ENCODE measurements at regions not wholly inside any gene's neighbourhood (a gene's known extent, or its start where the extent isn't known, plus 50 kb on each side); places are given as distances from the start of the nearest gene placed in this dataset.

- POLR2A ChIA-PET = no interaction called here
- TF ChIP-seq ZSCAN4 (tag by site-specific recombination; IDR thresholded peaks at IDR 0.05) (peak; percentile 61), ZBTB44 (tag by site-specific recombination; IDR thresholded peaks at IDR 0.05) (no peak)
- no peak overlapping the region for H3K27ac ChIP-seq (ENCODE audit: extremely low read depth, low read depth, low read length)
- H3K36me3 ChIP-seq (ENCODE audit: control insufficient read depth in 2 of 2, insufficient read depth in 1 of 2, low read length in 2 of 2) = no peaks in the 10 kb centered on the region
- H3K4me1 ChIP-seq (ENCODE audit: control insufficient read depth, insufficient read depth, low read length) = no peaks in the 10 kb centered on the region
- no peak overlapping the region for H3K4me3 ChIP-seq (ENCODE audit: low read depth, low read length)
- CTCF ChIA-PET = interaction anchor here (0.6 kb wide), 1 partner anchor 669 kb away, joined by 4 read pairs; no protein-coding TSS in a partner anchor
- H3K9me3 ChIP-seq (ENCODE audit: control insufficient read depth, insufficient read depth, low read depth, low read length) = no peaks in the 10 kb centered on the region
Measured at GRCh38 chr22:48395201-48395600, 1432.5 kb downstream of the BRD1 start.

GRCh38 chr22:48394787-48395186 is 1432.9 kb downstream of the BRD1 start:
- TF ChIP-seq ZBTB49 (tag by site-specific recombination; IDR thresholded peaks at IDR 0.05; ENCODE audit: low read depth) (no peak), ZNF660 (tag by site-specific recombination; IDR thresholded peaks at IDR 0.05) (no peak), ZNF350 (tag by site-specific recombination; IDR thresholded peaks at IDR 0.05) (no peak), EGR2 (tag by site-specific recombination; IDR thresholded peaks at IDR 0.05; ENCODE audit: low read depth) (no peak), ZNF433 (tag by site-specific recombination; IDR thresholded peaks at IDR 0.05; ENCODE audit: low read depth) (no peak), ZNF768 (tag by site-specific recombination; IDR thresholded peaks at IDR 0.05) (no peak), ZBTB11 (tag by site-specific recombination; conservative IDR thresholded peaks at IDR 0.05; ENCODE audit: low read depth) (no peak), ZNF791 (tag by site-specific recombination; IDR thresholded peaks at IDR 0.05) (no peak), ZSCAN23 (tag by site-specific recombination; IDR thresholded peaks at IDR 0.05) (no peak), PRDM10 (tag by site-specific recombination; IDR thresholded peaks at IDR 0.05) (no peak), MYNN (tag by site-specific recombination; IDR thresholded peaks at IDR 0.05; ENCODE audit: borderline replicate concordance) (no peak)
- ChIA-PET CTCF (interaction anchor here (0.7 kb wide), 1 partner anchor 44 kb away, joined by 3 read pairs; no protein-coding TSS in a partner anchor), POLR2A (no interaction called here)
- H3K9me3 ChIP-seq (ENCODE audit: control insufficient read depth, insufficient read depth, low read depth, low read length) = no peaks in the 10 kb centered on the region
- H3K4me1 ChIP-seq (ENCODE audit: control insufficient read depth, insufficient read depth, low read length) = no peaks in the 10 kb centered on the region
- H3K36me3 ChIP-seq (ENCODE audit: control insufficient read depth in 2 of 2, insufficient read depth in 1 of 2, low read length in 2 of 2) = no peaks in the 10 kb centered on the region
- H3K4me3 ChIP-seq (ENCODE audit: low read depth, low read length) = no peak overlapping the region
- no peak overlapping the region for H3K27ac ChIP-seq (ENCODE audit: extremely low read depth, low read depth, low read length)
